LNCAP (cell line): ENCODE measurements at regions not wholly inside any gene's neighbourhood (a gene's known extent, or its start where the extent isn't known, plus 50 kb on each side); places are given as distances from the start of the nearest gene placed in this dataset.

Source experiments
- CTCF ChIP-seq: fragments of 450-650 bp; IDR thresholded peaks from 2 replicates; pipeline ENCODE4 v1.5.1; 2017; ENCODE audit warnings: mild to moderate bottlenecking

GRCh38 chr3:102672305-102672704 is 237.5 kb downstream of the ZPLD1 start:
- TF ChIP-seq CTCF, result no peak

GRCh38 chr3:102673271-102674115 is 238.7 kb downstream of the ZPLD1 start:
- peak; percentile 80 for TF ChIP-seq CTCF

- TF ChIP-seq CTCF, result no peak
These were observed 239.5 kb downstream of the ZPLD1 start for GRCh38 chr3:102674284-102674683.

- TF ChIP-seq CTCF, result no peak
These were observed 241.6 kb downstream of the ZPLD1 start for GRCh38 chr3:102676424-102676823.

GRCh38 chr3:102682741-102683140 is 247.9 kb downstream of the ZPLD1 start:
- TF ChIP-seq CTCF, result no peak

GRCh38 chr3:102686792-102687191 is 252.0 kb downstream of the ZPLD1 start:
- TF ChIP-seq CTCF, result no peak

GRCh38 chr3:102687851-102688555 is 253.2 kb downstream of the ZPLD1 start:
- no peak for TF ChIP-seq CTCF
